SU-DHL-6 (cell line): ENCODE measurements at regions not wholly inside any gene's neighbourhood (a gene's known extent, or its start where the extent isn't known, plus 50 kb on each side); places are given as distances from the start of the nearest gene placed in this dataset.
"Not testable (repeated sequence)": the region's sequence is repeated elsewhere in the genome, so short reads cannot be mapped to it uniquely, and the experiment has no call there.

Experiments used
- EZH2phosphoT487 ChIP-seq: fragments of 200-600 bp; sonication (generic), shearing (Covaris generic); conservative IDR thresholded peaks from 2 replicates; pipeline ENCODE4 v1.6.1; 2018; ENCODE audit warnings: mild to moderate bottlenecking, antibody characterized with exemption, low read length, moderate library complexity, mixed read lengths
- TF ChIP-seq, protein P1 (sequence below): fragments of 200-600 bp; sonication (generic); IDR thresholded peaks from one replicate; pipeline ENCODE4 v1.5.1; 2017; ENCODE audit warnings: antibody characterized with exemption, mild to moderate bottlenecking, low read length, moderate library complexity; ENCODE audit not compliant: insufficient read depth, poor library complexity, severe bottlenecking

DNA sequence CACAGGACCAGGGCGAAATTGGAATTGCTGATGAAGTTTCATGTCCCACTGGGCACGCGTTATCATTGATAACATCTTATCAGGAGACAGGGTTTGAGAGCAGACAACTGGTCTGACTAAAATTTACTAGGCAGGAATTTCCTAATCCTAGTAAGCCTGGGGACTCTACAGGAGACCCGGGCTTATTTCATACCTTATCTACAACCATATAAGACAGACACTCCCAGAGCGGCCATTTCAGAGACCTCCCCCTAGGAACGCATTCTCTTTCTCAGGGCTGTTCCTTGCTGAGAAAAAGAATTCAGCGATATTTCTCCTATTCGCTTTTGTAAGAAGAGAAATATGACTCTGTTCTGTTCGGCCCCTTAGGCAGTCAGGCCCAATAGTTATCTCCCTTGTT is 193.7 kb upstream of the DTNA start:
- TF ChIP-seq, protein P1, sequence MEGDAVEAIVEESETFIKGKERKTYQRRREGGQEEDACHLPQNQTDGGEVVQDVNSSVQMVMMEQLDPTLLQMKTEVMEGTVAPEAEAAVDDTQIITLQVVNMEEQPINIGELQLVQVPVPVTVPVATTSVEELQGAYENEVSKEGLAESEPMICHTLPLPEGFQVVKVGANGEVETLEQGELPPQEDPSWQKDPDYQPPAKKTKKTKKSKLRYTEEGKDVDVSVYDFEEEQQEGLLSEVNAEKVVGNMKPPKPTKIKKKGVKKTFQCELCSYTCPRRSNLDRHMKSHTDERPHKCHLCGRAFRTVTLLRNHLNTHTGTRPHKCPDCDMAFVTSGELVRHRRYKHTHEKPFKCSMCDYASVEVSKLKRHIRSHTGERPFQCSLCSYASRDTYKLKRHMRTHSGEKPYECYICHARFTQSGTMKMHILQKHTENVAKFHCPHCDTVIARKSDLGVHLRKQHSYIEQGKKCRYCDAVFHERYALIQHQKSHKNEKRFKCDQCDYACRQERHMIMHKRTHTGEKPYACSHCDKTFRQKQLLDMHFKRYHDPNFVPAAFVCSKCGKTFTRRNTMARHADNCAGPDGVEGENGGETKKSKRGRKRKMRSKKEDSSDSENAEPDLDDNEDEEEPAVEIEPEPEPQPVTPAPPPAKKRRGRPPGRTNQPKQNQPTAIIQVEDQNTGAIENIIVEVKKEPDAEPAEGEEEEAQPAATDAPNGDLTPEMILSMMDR, result not testable (repeated sequence)
- TF ChIP-seq EZH2phosphoT487, result not testable (repeated sequence)
